GM12891 (cell line): ENCODE measurements at regions not wholly inside any gene's neighbourhood (a gene's known extent, or its start where the extent isn't known, plus 50 kb on each side); places are given as distances from the start of the nearest gene placed in this dataset.

Source experiments
- POLR2A ChIP-seq: IDR thresholded peaks from 2 replicates; pipeline ENCODE4 v1.6.1; 2011; ENCODE audit warnings: low read depth, low read length, control low read depth
- TAF1 ChIP-seq: IDR thresholded peaks from 2 replicates; pipeline ENCODE4 v1.6.1; 2011; ENCODE audit warnings: low read depth, low read length, control low read depth

DNA sequence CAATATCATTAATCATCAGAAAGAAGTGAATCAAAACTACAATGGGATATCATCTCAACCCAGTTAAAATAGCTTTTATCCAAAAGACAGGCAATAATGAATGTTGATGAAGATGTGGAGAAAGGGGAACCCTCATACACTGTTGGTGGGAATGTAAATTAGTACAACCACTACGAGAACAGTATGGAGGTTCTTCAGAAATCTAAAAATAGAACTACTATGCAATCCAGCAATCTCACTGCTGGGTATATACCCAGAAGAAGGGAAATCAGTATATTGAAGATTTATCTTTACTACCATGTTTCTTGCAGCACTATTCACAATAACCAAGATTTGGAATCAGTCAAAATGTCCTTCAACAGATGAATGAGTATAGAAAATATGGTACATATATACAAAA lies 189.8 kb downstream of the HHIPL2 start:
- no peak for TF ChIP-seq TAF1
- TF ChIP-seq POLR2A: no peak
